ENCODE measurements at regions not wholly inside any gene's neighbourhood (a gene's known extent, or its start where the extent isn't known, plus 50 kb on each side); places are given as distances from the start of the nearest gene placed in this dataset.

GRCh38 chr6:130620338-130620781 lies 206.8 kb upstream of the SMLR1 start:
- Histone ChIP-seq H3K36me3 (ENCODE audit: control insufficient read depth, insufficient read depth, low read length) (no peaks in the 10 kb centered on the region), H3K27me3 (ENCODE audit: control insufficient read depth, insufficient read depth, low read length, poor library complexity, severe bottlenecking) (no peaks in the 10 kb centered on the region), H3K4me3 (ENCODE audit: low read length) (no peak overlapping the region), H3K9me3 (ENCODE audit: control insufficient read depth, low read length) (no peaks in the 10 kb centered on the region), H3K9ac (ENCODE audit: extremely low read depth, low read length, poor library complexity, severe bottlenecking) (no peak overlapping the region), H3K27ac (ENCODE audit: low read depth, low read length) (no peak overlapping the region), H3K4me1 (ENCODE audit: control insufficient read depth, insufficient read depth, low read length) (no peaks in the 10 kb centered on the region)
- H3K27me3 Mint-ChIP-seq (ENCODE audit: insufficient read depth) = no peaks in the 10 kb centered on the region
- no peaks in the 10 kb centered on the region for H3K4me1 Mint-ChIP-seq
- no peak overlapping the region for H3K4me3 Mint-ChIP-seq
- TF ChIP-seq CTCF (conservative IDR thresholded peaks at IDR 0.05) = no peak
- no peaks in the 10 kb centered on the region for H3K9me3 Mint-ChIP-seq
- 83% methylated on average over 2 of the region's 2 CpGs; no CpG with 5 or more reads in 1 of the 2 experiments for WGBS, 2 experiments (ENCODE audit: insufficient coverage in 1 of 2, insufficient read length in 1 of 2)
- no peak for DNase-seq
- H3K27ac Mint-ChIP-seq = no peak overlapping the region
- H3K36me3 Mint-ChIP-seq (ENCODE audit: low read depth) = no peaks in the 10 kb centered on the region

- Histone ChIP-seq H3K9me3 (ENCODE audit: control insufficient read depth, low read length) (no peaks in the 10 kb centered on the region), H3K27me3 (ENCODE audit: control insufficient read depth, insufficient read depth, low read length, poor library complexity, severe bottlenecking) (no peaks in the 10 kb centered on the region), H3K36me3 (ENCODE audit: control insufficient read depth, insufficient read depth, low read length) (no peaks in the 10 kb centered on the region), H3K4me3 (ENCODE audit: low read length) (no peak overlapping the region), H3K4me1 (ENCODE audit: control insufficient read depth, insufficient read depth, low read length) (no peaks in the 10 kb centered on the region), H3K9ac (ENCODE audit: extremely low read depth, low read length, poor library complexity, severe bottlenecking) (no peak overlapping the region), H3K27ac (ENCODE audit: low read depth, low read length) (no peak overlapping the region)
- TF ChIP-seq CTCF (conservative IDR thresholded peaks at IDR 0.05) = no peak
- H3K27ac Mint-ChIP-seq = no peak overlapping the region
- DNase-seq = no peak
- H3K36me3 Mint-ChIP-seq (ENCODE audit: low read depth) = no peaks in the 10 kb centered on the region
- H3K4me1 Mint-ChIP-seq = no peaks in the 10 kb centered on the region
- H3K27me3 Mint-ChIP-seq (ENCODE audit: insufficient read depth) = no peaks in the 10 kb centered on the region
- H3K9me3 Mint-ChIP-seq = no peaks in the 10 kb centered on the region
- no peak overlapping the region for H3K4me3 Mint-ChIP-seq
Measured at GRCh38 chr6:130622142-130622541, 205.1 kb upstream of the SMLR1 start.

- Histone ChIP-seq H3K4me1 (ENCODE audit: control insufficient read depth, insufficient read depth, low read length) (no peaks in the 10 kb centered on the region), H3K27me3 (ENCODE audit: control insufficient read depth, insufficient read depth, low read length, poor library complexity, severe bottlenecking) (no peaks in the 10 kb centered on the region), H3K9me3 (ENCODE audit: control insufficient read depth, low read length) (no peaks in the 10 kb centered on the region), H3K9ac (ENCODE audit: extremely low read depth, low read length, poor library complexity, severe bottlenecking) (no peak overlapping the region), H3K27ac (ENCODE audit: low read depth, low read length) (no peak overlapping the region), H3K4me3 (ENCODE audit: low read length) (no peak overlapping the region), H3K36me3 (ENCODE audit: control insufficient read depth, insufficient read depth, low read length) (no peaks in the 10 kb centered on the region)
- Mint-ChIP-seq H3K27me3 (ENCODE audit: insufficient read depth) (no peaks in the 10 kb centered on the region), H3K27ac (no peak overlapping the region), H3K36me3 (ENCODE audit: low read depth) (no peaks in the 10 kb centered on the region), H3K4me1 (no peaks in the 10 kb centered on the region), H3K4me3 (no peak overlapping the region), H3K9me3 (no peaks in the 10 kb centered on the region)
- WGBS, 2 experiments (ENCODE audit: insufficient coverage in 1 of 2, insufficient read length in 1 of 2) = 91 to 100% methylated on average over 1 to 2 of the region's 2 CpGs
- no peak for TF ChIP-seq CTCF (conservative IDR thresholded peaks at IDR 0.05)
- DNase-seq = no peak
Measured at GRCh38 chr6:130624046-130624445, 203.2 kb upstream of the SMLR1 start.
